Ascending aorta (tissue), 2 donors: ENCODE measurements at regions not wholly inside any gene's neighbourhood (a gene's known extent, or its start where the extent isn't known, plus 50 kb on each side); places are given as distances from the start of the nearest gene placed in this dataset.

ENCODE experiments used
- DNase-seq, 2 donors: peaks; one replicate each; pipeline ENCODE4 v3.0.0-alpha.2; 2019; ENCODE audit warnings: low spot score in 2 of 2
- H3K27ac ChIP-seq, 2 donors: fragments of 200-600 bp; sonication (generic); one replicate each; pipeline ENCODE4 v1.5.1; 2016 to 2017; ENCODE audit warnings: mild to moderate bottlenecking in 1 of 2
- H3K27me3 ChIP-seq: fragments of 200-600 bp; sonication (generic); one replicate; pipeline ENCODE4 v1.5.1; 2017
- H3K36me3 ChIP-seq, 2 donors: fragments of 200-600 bp; sonication (generic); one replicate each; pipeline ENCODE4 v1.5.1; 2016
- H3K4me1 ChIP-seq, 2 donors: fragments of 200-600 bp; sonication (generic); one replicate each; pipeline ENCODE4 v1.5.1; 2016 to 2017; ENCODE audit warnings: mild to moderate bottlenecking in 1 of 2
- H3K4me3 ChIP-seq, 2 donors: fragments of 200-600 bp; sonication (generic); one replicate each; pipeline ENCODE4 v1.5.1; 2016 to 2017; ENCODE audit warnings: mild to moderate bottlenecking in 1 of 2
- H3K9me3 ChIP-seq, 2 donors: fragments of 200-600 bp; sonication (generic); one replicate each; pipeline ENCODE4 v1.5.1; 2016
- CTCF ChIP-seq, 3 experiments: fragments of 200-600 bp in 2 of 3; fragments of 450-650 bp in 1 of 3; sonication (generic) in 2 of 3; IDR thresholded peaks; one replicate each; pipeline ENCODE4 v1.5.1; 2016 to 2019; ENCODE audit warnings: antibody characterized with exemption in 3 of 3, mild to moderate bottlenecking in 1 of 3, moderate library complexity in 1 of 3
- intact Hi-C: fragments of 100-400 bp; cut with DNase I; formaldehyde crosslinking; loops from one replicate; pipeline ENCODE4 v1.15.1; 2023

- intact Hi-C loops = no loop called here
- Histone ChIP-seq H3K36me3 (no peaks in the 10 kb centered on the region), H3K4me1 (no peaks in the 10 kb centered on the region), H3K27me3 (no peaks in the 10 kb centered on the region), H3K27ac (no peak overlapping the region), H3K9me3 (no peaks in the 10 kb centered on the region), H3K4me3 (no peak overlapping the region)
- no peak for DNase-seq
- TF ChIP-seq CTCF (IDR thresholded peaks at IDR 0.05) = no peak
These were observed 172.7 kb downstream of the BRINP2 start for GRCh38 chr1:177343445-177343844.

- no peaks in the 10 kb centered on the region for H3K27me3 ChIP-seq
- no peak overlapping the region for H3K27ac ChIP-seq
- intact Hi-C loops = no loop called here
- no peaks in the 10 kb centered on the region for H3K36me3 ChIP-seq
- H3K9me3 ChIP-seq = no peaks in the 10 kb centered on the region
- no peak overlapping the region for H3K4me3 ChIP-seq
- no peaks in the 10 kb centered on the region for H3K4me1 ChIP-seq
- TF ChIP-seq CTCF (IDR thresholded peaks at IDR 0.05) = no peak
- DNase-seq = no peak
These were observed 171.0 kb downstream of the BRINP2 start for GRCh38 chr1:177341773-177342172.

GRCh38 chr1:177340601-177341067, 169.9 kb downstream of the BRINP2 start:
- DNase-seq = no peak
- H3K27ac ChIP-seq = no peak overlapping the region

DNA sequence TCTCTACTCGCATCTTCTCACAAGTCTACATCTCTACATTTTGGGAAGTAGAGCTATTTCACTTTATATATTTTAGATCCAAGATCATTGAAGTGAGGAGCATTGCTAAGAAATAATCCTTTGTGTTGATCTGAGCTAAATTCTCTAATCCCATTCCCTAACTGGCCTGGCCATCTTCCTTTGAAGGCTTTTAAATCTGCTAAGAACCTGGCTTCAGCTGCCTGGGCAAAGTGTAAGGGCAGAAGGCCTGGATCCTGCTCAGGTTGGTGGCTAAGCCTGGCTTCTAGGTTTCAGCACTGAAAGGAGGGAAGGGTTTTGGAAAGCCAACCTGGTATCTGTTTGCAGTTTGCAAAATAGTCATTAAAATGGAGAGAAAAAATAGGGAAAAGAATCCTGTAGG, 167.6 kb downstream of the BRINP2 start:
- no peak for DNase-seq
- Histone ChIP-seq H3K27me3 (no peaks in the 10 kb centered on the region), H3K36me3 (no peaks in the 10 kb centered on the region)

More at GRCh38 chr1:177340601-177341067, 169.9 kb downstream of the BRINP2 start:
- Histone ChIP-seq H3K9me3 (no peaks in the 10 kb centered on the region), H3K27me3 (no peaks in the 10 kb centered on the region), H3K4me1 (no peaks in the 10 kb centered on the region), H3K36me3 (no peaks in the 10 kb centered on the region), H3K4me3 (no peak overlapping the region)
- intact Hi-C loops = no loop called here
- TF ChIP-seq CTCF (IDR thresholded peaks at IDR 0.05) = no peak

DNA sequence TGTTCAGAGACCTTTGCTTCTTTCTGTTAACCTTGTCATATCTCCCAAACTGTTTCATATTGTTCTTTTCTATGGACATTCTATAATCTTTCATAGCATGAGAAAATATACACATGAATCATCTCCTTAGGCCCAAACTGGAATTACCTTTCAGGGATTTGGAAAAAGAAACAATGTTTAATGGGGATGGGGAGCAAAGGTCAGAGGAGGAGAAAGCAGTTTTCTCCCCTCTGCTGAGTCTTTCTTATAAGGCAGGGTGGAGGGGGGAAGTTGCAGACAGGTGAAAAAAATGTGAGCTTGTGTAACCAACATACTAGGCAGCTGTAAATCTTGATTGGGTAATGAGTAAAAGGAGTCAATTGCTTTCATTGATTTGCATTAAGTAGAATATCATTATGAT, 164.1 kb downstream of the BRINP2 start:
- Histone ChIP-seq H3K4me3 (no peak overlapping the region), H3K36me3 (no peaks in the 10 kb centered on the region), H3K27ac (no peak overlapping the region), H3K27me3 (no peaks in the 10 kb centered on the region), H3K9me3 (no peaks in the 10 kb centered on the region), H3K4me1 (no peaks in the 10 kb centered on the region)
- TF ChIP-seq CTCF (IDR thresholded peaks at IDR 0.05) = no peak
- intact Hi-C loops = no loop called here
- DNase-seq = no peak

More for the DNA sequence above, 167.6 kb downstream of the BRINP2 start:
- intact Hi-C loops = no loop called here
- no peak overlapping the region for H3K27ac ChIP-seq
- H3K9me3 ChIP-seq = no peaks in the 10 kb centered on the region
- H3K4me1 ChIP-seq = no peaks in the 10 kb centered on the region
- no peak for TF ChIP-seq CTCF (IDR thresholded peaks at IDR 0.05)
- H3K4me3 ChIP-seq = no peak overlapping the region
